ENCODE measurements at regions not wholly inside any gene's neighbourhood (a gene's known extent, or its start where the extent isn't known, plus 50 kb on each side); places are given as distances from the start of the nearest gene placed in this dataset.

DNA sequence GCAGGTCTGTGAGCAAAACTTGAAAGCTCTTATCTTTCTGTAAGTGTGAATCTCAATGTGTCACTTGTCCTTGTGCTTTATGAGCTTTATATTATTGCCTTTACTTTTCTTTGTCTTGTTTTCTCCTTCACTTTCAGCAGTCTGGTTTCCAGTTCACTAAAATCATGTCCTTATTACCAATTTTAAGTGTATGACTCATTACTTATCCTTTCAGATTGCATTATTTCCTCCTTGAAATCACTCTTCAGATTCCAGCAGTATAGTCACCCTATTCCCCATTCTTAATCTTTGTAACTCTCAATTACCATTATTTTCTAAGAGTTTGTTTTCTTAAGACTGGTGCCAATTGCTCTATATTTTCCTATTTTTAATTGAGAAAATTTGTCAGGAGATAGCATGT, 117.4 kb upstream of the GRIK2 start (continued):
- TF ChIP-seq PAF1 (CRISPR knock-in tag; IDR thresholded peaks at IDR 0.05) (no peak), SMAD1 (CRISPR knock-in tag; IDR thresholded peaks at IDR 0.05; ENCODE audit: borderline replicate concordance, low read depth) (no peak)
- TF ChIP-seq, protein P1, sequence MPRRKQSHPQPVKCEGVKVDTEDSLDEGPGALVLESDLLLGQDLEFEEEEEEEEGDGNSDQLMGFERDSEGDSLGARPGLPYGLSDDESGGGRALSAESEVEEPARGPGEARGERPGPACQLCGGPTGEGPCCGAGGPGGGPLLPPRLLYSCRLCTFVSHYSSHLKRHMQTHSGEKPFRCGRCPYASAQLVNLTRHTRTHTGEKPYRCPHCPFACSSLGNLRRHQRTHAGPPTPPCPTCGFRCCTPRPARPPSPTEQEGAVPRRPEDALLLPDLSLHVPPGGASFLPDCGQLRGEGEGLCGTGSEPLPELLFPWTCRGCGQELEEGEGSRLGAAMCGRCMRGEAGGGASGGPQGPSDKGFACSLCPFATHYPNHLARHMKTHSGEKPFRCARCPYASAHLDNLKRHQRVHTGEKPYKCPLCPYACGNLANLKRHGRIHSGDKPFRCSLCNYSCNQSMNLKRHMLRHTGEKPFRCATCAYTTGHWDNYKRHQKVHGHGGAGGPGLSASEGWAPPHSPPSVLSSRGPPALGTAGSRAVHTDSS (CRISPR knock-in tag; conservative IDR thresholded peaks at IDR 0.05): no peak

DNA sequence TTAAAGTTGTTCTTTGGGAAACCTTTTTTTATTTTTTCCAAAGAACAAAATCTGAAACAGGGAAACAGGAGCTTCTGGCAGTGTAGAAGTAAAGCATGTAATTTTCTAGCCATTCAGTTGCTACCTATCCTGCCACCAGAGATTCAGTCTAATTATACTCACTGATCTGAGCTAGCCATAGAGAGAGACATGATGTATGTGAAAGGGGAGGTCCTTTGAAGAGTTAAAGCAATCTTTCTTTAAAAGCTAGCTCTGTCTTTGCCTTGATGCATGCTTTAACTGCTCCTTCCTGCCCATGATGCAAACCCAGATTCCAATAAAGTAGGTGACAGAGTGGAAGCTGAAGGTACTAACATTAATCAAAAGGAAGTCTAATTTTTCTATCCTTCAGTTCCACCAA, 114.1 kb upstream of the GRIK2 start:
- BruUV-seq (replicated peaks): no TSS peak
- H3K4me1 ChIP-seq (ENCODE audit: insufficient read depth, low read length): no peaks in the 10 kb centered on the region
- no peak overlapping the region for H3K4me3 ChIP-seq (replicated peaks in 1 of 3; ENCODE audit: insufficient read depth in 1 of 3, low read depth in 2 of 3, low read length in 3 of 3)
- ATAC-seq (no peak), FAIRE-seq (no peak), DNase-seq (ENCODE audit: low spot score) (no peak)
- intact Hi-C loops (cut with micrococcal nuclease; ENCODE audit: unreplicated experiment): no loop called here
- TF ChIP-seq TCF7 (IDR thresholded peaks at IDR 0.05; ENCODE audit: low read depth) (no peak), ZNF713 (CRISPR knock-in tag; IDR thresholded peaks at IDR 0.05) (no peak), KMT2A (CRISPR knock-in tag; IDR thresholded peaks at IDR 0.05) (no peak), SAFB2 (CRISPR knock-in tag; IDR thresholded peaks at IDR 0.05; ENCODE audit: borderline replicate concordance, low read depth) (no peak), ZC3H13 (CRISPR knock-in tag; IDR thresholded peaks at IDR 0.05) (no peak), REXO4 (CRISPR knock-in tag; IDR thresholded peaks at IDR 0.05; ENCODE audit: borderline replicate concordance) (no peak)
- TF ChIP-seq, protein P2, sequence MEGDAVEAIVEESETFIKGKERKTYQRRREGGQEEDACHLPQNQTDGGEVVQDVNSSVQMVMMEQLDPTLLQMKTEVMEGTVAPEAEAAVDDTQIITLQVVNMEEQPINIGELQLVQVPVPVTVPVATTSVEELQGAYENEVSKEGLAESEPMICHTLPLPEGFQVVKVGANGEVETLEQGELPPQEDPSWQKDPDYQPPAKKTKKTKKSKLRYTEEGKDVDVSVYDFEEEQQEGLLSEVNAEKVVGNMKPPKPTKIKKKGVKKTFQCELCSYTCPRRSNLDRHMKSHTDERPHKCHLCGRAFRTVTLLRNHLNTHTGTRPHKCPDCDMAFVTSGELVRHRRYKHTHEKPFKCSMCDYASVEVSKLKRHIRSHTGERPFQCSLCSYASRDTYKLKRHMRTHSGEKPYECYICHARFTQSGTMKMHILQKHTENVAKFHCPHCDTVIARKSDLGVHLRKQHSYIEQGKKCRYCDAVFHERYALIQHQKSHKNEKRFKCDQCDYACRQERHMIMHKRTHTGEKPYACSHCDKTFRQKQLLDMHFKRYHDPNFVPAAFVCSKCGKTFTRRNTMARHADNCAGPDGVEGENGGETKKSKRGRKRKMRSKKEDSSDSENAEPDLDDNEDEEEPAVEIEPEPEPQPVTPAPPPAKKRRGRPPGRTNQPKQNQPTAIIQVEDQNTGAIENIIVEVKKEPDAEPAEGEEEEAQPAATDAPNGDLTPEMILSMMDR (CRISPR knock-in tag; IDR thresholded peaks at IDR 0.05): no peak
- TF ChIP-seq, protein P3, sequence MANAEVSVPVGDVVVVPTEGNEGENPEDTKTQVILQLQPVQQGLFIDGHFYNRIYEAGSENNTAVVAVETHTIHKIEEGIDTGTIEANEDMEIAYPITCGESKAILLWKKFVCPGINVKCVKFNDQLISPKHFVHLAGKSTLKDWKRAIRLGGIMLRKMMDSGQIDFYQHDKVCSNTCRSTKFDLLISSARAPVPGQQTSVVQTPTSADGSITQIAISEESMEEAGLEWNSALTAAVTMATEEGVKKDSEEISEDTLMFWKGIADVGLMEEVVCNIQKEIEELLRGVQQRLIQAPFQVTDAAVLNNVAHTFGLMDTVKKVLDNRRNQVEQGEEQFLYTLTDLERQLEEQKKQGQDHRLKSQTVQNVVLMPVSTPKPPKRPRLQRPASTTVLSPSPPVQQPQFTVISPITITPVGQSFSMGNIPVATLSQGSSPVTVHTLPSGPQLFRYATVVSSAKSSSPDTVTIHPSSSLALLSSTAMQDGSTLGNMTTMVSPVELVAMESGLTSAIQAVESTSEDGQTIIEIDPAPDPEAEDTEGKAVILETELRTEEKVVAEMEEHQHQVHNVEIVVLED (CRISPR knock-in tag; IDR thresholded peaks at IDR 0.05; ENCODE audit: borderline replicate concordance): no peak
- in situ Hi-C loops (cut with HindIII; ENCODE audit: extremely low pct_ligation_motif_present, low pct_unique_long_range_greater_than_20kb): no loop called here
- ChIA-PET POLR2A (no interaction called here), CTCF (ENCODE audit: low intra/inter-chr PET ratio, low total read pairs) (no interaction called here)
- H4K20me1 ChIP-seq (ENCODE audit: insufficient read depth, low read length): no peaks in the 10 kb centered on the region
- no peaks in the 10 kb centered on the region for H3K27me3 ChIP-seq (ENCODE audit: control insufficient read depth in 1 of 2, insufficient read depth in 2 of 2, low read length in 2 of 2)
- no peaks in the 10 kb centered on the region for H3K9me3 ChIP-seq (ENCODE audit: low read length)
- no peak overlapping the region for H3K9ac ChIP-seq (ENCODE audit: insufficient read depth, low read depth, low read length)
- no peaks in the 10 kb centered on the region for H3K36me3 ChIP-seq (replicated peaks in 1 of 2; ENCODE audit: control insufficient read depth in 1 of 2, insufficient read depth in 2 of 2, low read length in 2 of 2)
- no peak overlapping the region for H3K4me2 ChIP-seq (ENCODE audit: low read depth, low read length)
- no peak overlapping the region for H2AFZ ChIP-seq (ENCODE audit: low read length)
- H3K27ac ChIP-seq (ENCODE audit: extremely low read length, insufficient read depth, low read length): no peak overlapping the region
- H3K79me2 ChIP-seq (ENCODE audit: insufficient read depth, low read length): no peaks in the 10 kb centered on the region
